Neural progenitor cell (in vitro differentiated cells): ENCODE measurements at regions not wholly inside any gene's neighbourhood (a gene's known extent, or its start where the extent isn't known, plus 50 kb on each side); places are given as distances from the start of the nearest gene placed in this dataset.

Experiments used
- DNase-seq: peaks from one replicate; pipeline ENCODE4 v3.0.0-alpha.2; 2016; ENCODE audit warnings: low spot score
- H2AFZ ChIP-seq: fragments of 200-600 bp; sonication (generic); replicated peaks from 2 replicates; pipeline ENCODE4 v1.6.1; 2016; ENCODE audit warnings: antibody characterized with exemption
- H3F3A ChIP-seq: fragments of 200-600 bp; sonication (generic); 2 replicates; pipeline ENCODE4 v1.6.1; 2016; ENCODE audit warnings: antibody characterized with exemption, low read depth
- H3K27ac ChIP-seq: fragments of 200-600 bp; sonication (generic); 2 replicates; pipeline ENCODE4 v1.5.1; 2016; ENCODE audit warnings: mild to moderate bottlenecking
- H3K27me3 ChIP-seq: fragments of 200-600 bp; sonication (generic); 2 replicates; pipeline ENCODE4 v1.6.1; 2016; ENCODE audit warnings: mild to moderate bottlenecking, moderate library complexity
- H3K36me3 ChIP-seq: fragments of 200-600 bp; sonication (generic); 2 replicates; pipeline ENCODE4 v1.5.1; 2016
- H3K4me1 ChIP-seq: fragments of 200-600 bp; sonication (generic); 2 replicates; pipeline ENCODE4 v1.6.1; 2016; ENCODE audit warnings: mixed run types
- H3K4me2 ChIP-seq: fragments of 200-600 bp; sonication (generic); 2 replicates; pipeline ENCODE4 v1.6.1; 2016
- H3K4me3 ChIP-seq: fragments of 200-600 bp; sonication (generic); 2 replicates; pipeline ENCODE4 v1.5.1; 2016
- H3K79me2 ChIP-seq: fragments of 200-600 bp; sonication (generic); 2 replicates; pipeline ENCODE4 v1.6.1; 2016; ENCODE audit warnings: low read depth
- H3K9ac ChIP-seq: fragments of 200-600 bp; sonication (generic); 2 replicates; pipeline ENCODE4 v1.6.1; 2016
- H3K9me3 ChIP-seq: fragments of 200-600 bp; sonication (generic); 2 replicates; pipeline ENCODE4 v1.5.1; 2016; ENCODE audit warnings: low read depth
- H4K20me1 ChIP-seq: fragments of 200-600 bp; sonication (generic); 2 replicates; pipeline ENCODE4 v1.6.1; 2016; ENCODE audit warnings: low read depth
- H3K27ac Mint-ChIP-seq: 3 replicates; pipeline ENCODE4 v1.8.0; 2021; ENCODE audit warnings: mixed read lengths
- H3K27me3 Mint-ChIP-seq: 2 replicates; pipeline ENCODE4 v1.8.0; 2022; ENCODE audit warnings: low read depth, mild to moderate bottlenecking, inconsistent platforms, moderate library complexity, mixed read lengths; ENCODE audit not compliant: insufficient read depth
- H3K36me3 Mint-ChIP-seq: 3 replicates; pipeline ENCODE4 v1.8.0; 2021; ENCODE audit warnings: mixed read lengths
- H3K4me1 Mint-ChIP-seq: 3 replicates; pipeline ENCODE4 v1.8.0; 2021; ENCODE audit warnings: mixed read lengths
- H3K4me3 Mint-ChIP-seq: 3 replicates; pipeline ENCODE4 v1.8.0; 2021; ENCODE audit warnings: mild to moderate bottlenecking, moderate library complexity, mixed read lengths
- H3K9me3 Mint-ChIP-seq: 3 replicates; pipeline ENCODE4 v1.8.0; 2020; ENCODE audit warnings: mixed read lengths
- EZH2 ChIP-seq: fragments of 200-600 bp; sonication (generic); IDR thresholded peaks from 2 replicates; pipeline ENCODE4 v1.6.1; 2017; ENCODE audit warnings: antibody characterized with exemption, mild to moderate bottlenecking, moderate library complexity
- EZH2phosphoT487 ChIP-seq: fragments of 200-600 bp; sonication (generic); IDR thresholded peaks from 2 replicates; pipeline ENCODE4 v1.6.1; 2017; ENCODE audit warnings: antibody characterized with exemption
- TF ChIP-seq, protein P1 (sequence below): fragments of 200-600 bp; sonication (generic); IDR thresholded peaks from 2 replicates; pipeline ENCODE4 v1.5.1; 2017; ENCODE audit warnings: antibody characterized with exemption, mild to moderate bottlenecking

DNA sequence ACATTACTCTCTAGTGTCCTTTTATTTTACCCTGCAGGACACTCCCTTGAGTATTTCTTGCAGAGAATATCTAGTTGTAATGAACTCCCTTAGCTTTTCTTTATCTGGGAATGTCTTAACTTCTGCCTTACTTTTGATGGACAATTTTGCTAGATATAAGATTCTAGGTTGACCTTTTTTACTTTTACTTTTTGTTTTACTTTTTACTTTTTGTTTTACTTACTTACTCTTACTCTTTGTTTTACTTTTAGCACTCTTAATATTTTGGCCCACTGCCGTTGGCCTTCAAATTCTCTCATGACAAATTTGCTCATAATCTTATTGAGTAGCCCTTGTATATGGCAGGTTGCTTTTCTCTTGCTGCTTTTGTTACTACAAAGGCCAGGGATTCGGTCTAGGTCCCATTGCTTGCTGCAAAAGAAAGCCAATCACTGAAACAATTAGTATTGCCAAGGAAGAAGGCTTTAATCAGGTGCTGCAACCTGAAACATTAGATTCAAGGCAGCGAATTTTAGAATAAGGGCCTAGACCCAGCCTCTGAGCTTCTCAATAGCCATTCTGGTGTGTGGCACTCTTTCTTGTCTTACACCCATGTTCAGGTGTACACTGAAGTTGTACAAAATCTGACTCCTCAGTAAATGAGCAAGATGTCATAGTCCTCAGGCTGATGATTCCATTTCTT is 137.0 kb downstream of the TES start:
- no peak for TF ChIP-seq EZH2phosphoT487
- TF ChIP-seq, protein P1, sequence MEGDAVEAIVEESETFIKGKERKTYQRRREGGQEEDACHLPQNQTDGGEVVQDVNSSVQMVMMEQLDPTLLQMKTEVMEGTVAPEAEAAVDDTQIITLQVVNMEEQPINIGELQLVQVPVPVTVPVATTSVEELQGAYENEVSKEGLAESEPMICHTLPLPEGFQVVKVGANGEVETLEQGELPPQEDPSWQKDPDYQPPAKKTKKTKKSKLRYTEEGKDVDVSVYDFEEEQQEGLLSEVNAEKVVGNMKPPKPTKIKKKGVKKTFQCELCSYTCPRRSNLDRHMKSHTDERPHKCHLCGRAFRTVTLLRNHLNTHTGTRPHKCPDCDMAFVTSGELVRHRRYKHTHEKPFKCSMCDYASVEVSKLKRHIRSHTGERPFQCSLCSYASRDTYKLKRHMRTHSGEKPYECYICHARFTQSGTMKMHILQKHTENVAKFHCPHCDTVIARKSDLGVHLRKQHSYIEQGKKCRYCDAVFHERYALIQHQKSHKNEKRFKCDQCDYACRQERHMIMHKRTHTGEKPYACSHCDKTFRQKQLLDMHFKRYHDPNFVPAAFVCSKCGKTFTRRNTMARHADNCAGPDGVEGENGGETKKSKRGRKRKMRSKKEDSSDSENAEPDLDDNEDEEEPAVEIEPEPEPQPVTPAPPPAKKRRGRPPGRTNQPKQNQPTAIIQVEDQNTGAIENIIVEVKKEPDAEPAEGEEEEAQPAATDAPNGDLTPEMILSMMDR: no peak
- no peak for TF ChIP-seq EZH2
- no peaks in the 10 kb centered on the region for H3K27me3 Mint-ChIP-seq
- no peaks in the 10 kb centered on the region for H3K79me2 ChIP-seq
- H3K36me3 Mint-ChIP-seq: no peaks in the 10 kb centered on the region
- no peaks in the 10 kb centered on the region for H3K4me1 Mint-ChIP-seq
- H2AFZ ChIP-seq: no peak overlapping the region
- H3K9me3 ChIP-seq: no peaks in the 10 kb centered on the region
- no peak for DNase-seq
- H3K4me2 ChIP-seq: no peak overlapping the region
- H3K9ac ChIP-seq: no peak overlapping the region
- no peaks in the 10 kb centered on the region for H3K36me3 ChIP-seq
- no peak overlapping the region for H3K27ac Mint-ChIP-seq
- H3K4me3 Mint-ChIP-seq: no peak overlapping the region
- H4K20me1 ChIP-seq: no peaks in the 10 kb centered on the region
- peaks cover 2% of the 10 kb centered on the region for H3K9me3 Mint-ChIP-seq
- no peaks in the 10 kb centered on the region for H3K4me1 ChIP-seq
- H3F3A ChIP-seq: no peaks in the 10 kb centered on the region
- no peak overlapping the region for H3K27ac ChIP-seq
- H3K4me3 ChIP-seq: no peak overlapping the region
- no peaks in the 10 kb centered on the region for H3K27me3 ChIP-seq

DNA sequence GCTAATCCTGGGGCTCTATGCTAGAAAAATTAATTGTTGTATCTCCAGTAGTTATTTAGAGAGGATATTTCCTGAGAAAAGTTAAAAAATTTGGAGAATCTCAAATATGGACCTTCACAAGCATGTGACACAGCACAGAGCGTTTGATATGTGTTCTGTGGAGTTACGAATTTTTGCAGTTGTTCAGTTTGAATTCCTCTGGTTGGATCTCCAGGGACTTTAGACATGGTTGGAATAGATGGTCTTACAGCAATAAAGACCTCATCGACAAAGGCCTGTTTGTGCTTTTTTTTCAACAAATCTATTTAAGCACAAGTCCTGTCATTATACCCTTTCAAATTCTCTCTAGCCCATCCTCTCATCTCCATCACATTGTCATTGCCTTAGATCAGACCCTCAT is 138.0 kb downstream of the TES start:
- H3K4me3 Mint-ChIP-seq: no peak overlapping the region
- Histone ChIP-seq H3K27me3 (no peaks in the 10 kb centered on the region), H2AFZ (no peak overlapping the region), H3K9me3 (no peaks in the 10 kb centered on the region), H3K27ac (no peak overlapping the region), H3F3A (no peaks in the 10 kb centered on the region), H3K79me2 (no peaks in the 10 kb centered on the region), H3K4me3 (no peak overlapping the region), H3K4me1 (no peaks in the 10 kb centered on the region), H3K36me3 (no peaks in the 10 kb centered on the region), H4K20me1 (no peaks in the 10 kb centered on the region), H3K9ac (no peak overlapping the region), H3K4me2 (no peak overlapping the region)
- no peak for TF ChIP-seq EZH2phosphoT487
- peaks cover 2% of the 10 kb centered on the region for H3K9me3 Mint-ChIP-seq
- no peak overlapping the region for H3K27ac Mint-ChIP-seq
- H3K4me1 Mint-ChIP-seq: no peaks in the 10 kb centered on the region
- no peak for DNase-seq
- H3K27me3 Mint-ChIP-seq: no peaks in the 10 kb centered on the region
- H3K36me3 Mint-ChIP-seq: no peaks in the 10 kb centered on the region

DNA sequence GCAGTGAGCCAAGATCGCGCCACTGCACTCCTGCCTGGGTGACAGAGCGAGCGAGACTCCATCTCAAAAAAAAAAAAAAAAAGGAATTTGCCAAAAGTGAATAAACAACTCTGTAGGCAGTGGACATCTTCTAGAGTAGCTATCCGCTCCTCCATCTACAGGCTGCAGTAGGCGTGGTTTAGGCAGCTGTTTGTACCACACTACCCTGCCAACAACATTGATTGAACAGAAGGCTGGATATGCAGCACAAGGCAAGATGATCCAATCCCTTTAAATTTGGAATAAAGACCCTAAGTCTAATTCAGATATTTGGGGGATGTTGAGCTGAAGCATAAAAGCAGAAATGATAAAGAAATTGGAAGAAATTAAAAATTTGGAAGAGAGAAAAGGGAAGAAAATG is 141.6 kb downstream of the TES start:
- no peak overlapping the region for H3K4me3 Mint-ChIP-seq
- H3K4me3 ChIP-seq: no peak overlapping the region
- no peak overlapping the region for H3K9ac ChIP-seq
- no peaks in the 10 kb centered on the region for H3K27me3 ChIP-seq
- H2AFZ ChIP-seq: no peak overlapping the region
- no peak overlapping the region for H3K27ac Mint-ChIP-seq
- no peaks in the 10 kb centered on the region for H3F3A ChIP-seq
- no peak for DNase-seq
- no peak overlapping the region for H3K27ac ChIP-seq
- peaks cover 8% of the 10 kb centered on the region for H3K4me1 ChIP-seq
- H3K36me3 Mint-ChIP-seq: no peaks in the 10 kb centered on the region
- no peaks in the 10 kb centered on the region for H4K20me1 ChIP-seq
- H3K9me3 ChIP-seq: no peaks in the 10 kb centered on the region
- H3K4me1 Mint-ChIP-seq: peaks cover 9% of the 10 kb centered on the region
- no peak overlapping the region for H3K4me2 ChIP-seq
- H3K79me2 ChIP-seq: no peaks in the 10 kb centered on the region
- no peaks in the 10 kb centered on the region for H3K36me3 ChIP-seq
- H3K27me3 Mint-ChIP-seq: no peaks in the 10 kb centered on the region
- TF ChIP-seq EZH2phosphoT487: no peak
- TF ChIP-seq, protein P1: no peak
- no peak for TF ChIP-seq EZH2
- H3K9me3 Mint-ChIP-seq: no peaks in the 10 kb centered on the region

DNA sequence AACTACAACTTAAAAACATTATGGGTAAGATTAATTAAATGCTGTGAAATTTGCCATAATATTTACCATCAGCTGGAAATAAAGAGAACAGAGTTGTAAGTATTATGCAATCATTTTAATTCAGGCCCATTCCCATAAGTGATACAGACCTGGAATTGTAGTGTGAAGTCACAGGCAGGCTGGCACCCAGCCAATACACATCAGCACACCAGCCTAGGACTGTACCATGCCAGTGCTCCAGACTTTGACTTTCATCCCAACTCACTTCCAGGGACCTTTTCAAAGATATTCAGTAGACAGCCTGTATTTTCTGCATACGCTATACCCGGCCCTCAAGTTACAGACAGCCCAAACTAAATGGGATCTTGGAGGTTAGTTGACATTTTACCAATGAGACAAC is 143.3 kb downstream of the TES start:
- H3K4me1 ChIP-seq: peaks cover 8% of the 10 kb centered on the region
- no peaks in the 10 kb centered on the region for H3K27me3 Mint-ChIP-seq

More for the DNA sequence above, 143.3 kb downstream of the TES start:
- Mint-ChIP-seq H3K27ac (no peak overlapping the region), H3K4me3 (no peak overlapping the region), H3K9me3 (no peaks in the 10 kb centered on the region), H3K4me1 (peaks cover 9% of the 10 kb centered on the region), H3K36me3 (no peaks in the 10 kb centered on the region)
- H2AFZ ChIP-seq: no peak overlapping the region
- no peak for DNase-seq
- H3K9ac ChIP-seq: no peak overlapping the region
- no peak overlapping the region for H3K4me2 ChIP-seq
- H3K36me3 ChIP-seq: no peaks in the 10 kb centered on the region
- TF ChIP-seq, protein P1: no peak
- TF ChIP-seq EZH2 (no peak), EZH2phosphoT487 (no peak)
- no peak overlapping the region for H3K27ac ChIP-seq
- no peaks in the 10 kb centered on the region for H3F3A ChIP-seq
- H4K20me1 ChIP-seq: no peaks in the 10 kb centered on the region
- no peak overlapping the region for H3K4me3 ChIP-seq
- no peaks in the 10 kb centered on the region for H3K79me2 ChIP-seq
- no peaks in the 10 kb centered on the region for H3K9me3 ChIP-seq
- no peaks in the 10 kb centered on the region for H3K27me3 ChIP-seq
